GM12878 (cell line): ENCODE measurements at regions not wholly inside any gene's neighbourhood (a gene's known extent, or its start where the extent isn't known, plus 50 kb on each side); places are given as distances from the start of the nearest gene placed in this dataset.

Experiments used
- ATAC-seq: fragments of 200-7000 bp; cut with Tn5 transposase; 3 replicates; pipeline ENCODE4 v1.9.1; 2020; ENCODE audit warnings: mild to moderate bottlenecking, moderate library complexity
- BruUV-seq: library from RNA; stranded (reverse); fragments of 400-500 nt; replicated peaks from 2 replicates; lab custom pipeline; 2021; lab: Mats Ljungman, UMichigan
- CTCF ChIA-PET: fragments of 300-600 bp; sonication (Branson Sonifier 250); formaldehyde crosslinking; extraction: SDS; loops from one replicate; lab custom pipeline; 2021; ENCODE audit warnings: inconsistent platforms; lab: Yijun Ruan, JAX
- POLR2A ChIA-PET: fragments of 350-600 bp; formaldehyde crosslinking; extraction: SDS; loops from one replicate; lab custom pipeline; 2021; ENCODE audit warnings: inconsistent platforms; lab: Charles Lee
- RAD21 ChIA-PET: fragments of 300-600 bp; sonication (Branson Sonifier 250); formaldehyde crosslinking; loops from one replicate; lab custom pipeline; 2023; ENCODE audit warnings: antibody characterized with exemption; ENCODE audit not compliant: unreplicated experiment; lab: Charles Lee
- SMC1A ChIA-PET: fragments of 300-600 bp; sonication (Branson Sonifier 250); formaldehyde crosslinking; loops from one replicate; lab custom pipeline; 2023; ENCODE audit not compliant: unreplicated experiment, uncharacterized antibody; lab: Charles Lee
- DNase-seq: peaks from one replicate; pipeline ENCODE4 v3.0.0-alpha.2; 2011; ENCODE audit warnings: low read depth, low spot score
- FAIRE-seq: peaks from 3 replicates; lab custom pipeline; 2011; peaks lifted over from hg19 to GRCh38; lab: Jason Lieb, UNC
- H2AFZ ChIP-seq: 2 replicates; pipeline ENCODE4 v1.6.0; 2011; ENCODE audit warnings: low read depth, low read length, control low read depth; ENCODE audit not compliant: control insufficient read depth
- H3K27ac ChIP-seq: 2 replicates; pipeline ENCODE4 v1.5.1; 2011; ENCODE audit warnings: control low read depth; ENCODE audit not compliant: control insufficient read depth, insufficient read depth
- H3K27me3 ChIP-seq, 2 experiments: replicated peaks in 1 of 2; 2 replicates each; pipeline versions ENCODE4 v1.6.0 to v1.6.1; 2011; ENCODE audit warnings: low read length in 1 of 2; ENCODE audit not compliant: control insufficient read depth in 2 of 2, insufficient read depth in 2 of 2
- H3K36me3 ChIP-seq, 2 experiments: 2 replicates each; pipeline ENCODE4 v1.5.1; 2011; ENCODE audit warnings: low read length in 1 of 2; ENCODE audit not compliant: control insufficient read depth in 2 of 2, insufficient read depth in 2 of 2
- H3K4me1 ChIP-seq: 2 replicates; pipeline ENCODE4 v1.6.1; 2011; ENCODE audit warnings: mild to moderate bottlenecking, low read length, moderate library complexity, mixed read lengths; ENCODE audit not compliant: control insufficient read depth, insufficient read depth
- H3K4me2 ChIP-seq: 2 replicates; pipeline ENCODE4 v1.6.0; 2011; ENCODE audit warnings: control low read depth; ENCODE audit not compliant: control insufficient read depth, insufficient read depth
- H3K4me3 ChIP-seq: fragments of 200-600 bp; sonication (generic); 2 replicates; pipeline ENCODE4 v1.5.1; 2016
- H3K79me2 ChIP-seq: 2 replicates; pipeline ENCODE4 v1.6.0; 2011; ENCODE audit warnings: low read length; ENCODE audit not compliant: control insufficient read depth, insufficient read depth
- H3K9ac ChIP-seq: 2 replicates; pipeline ENCODE4 v1.8.0; 2011; ENCODE audit warnings: low read length, control low read depth, mixed read lengths; ENCODE audit not compliant: control insufficient read depth, insufficient read depth
- H3K9me3 ChIP-seq: replicated peaks from 3 replicates; pipeline ENCODE4 v1.5.1; 2011; ENCODE audit warnings: mild to moderate bottlenecking, low read length; ENCODE audit not compliant: control insufficient read depth, insufficient read depth
- H4K20me1 ChIP-seq: 2 replicates; pipeline ENCODE4 v1.6.0; 2011; ENCODE audit not compliant: control insufficient read depth, insufficient read depth
- CHD2 ChIP-seq: IDR thresholded peaks from 2 replicates; pipeline ENCODE4 v1.6.1; 2011; ENCODE audit warnings: low read depth, low read length, improper control_type of control experiment, borderline replicate concordance
- EZH2 ChIP-seq: IDR thresholded peaks from 2 replicates; pipeline ENCODE4 v1.6.1; 2012; ENCODE audit warnings: low read depth, mild to moderate bottlenecking, control low read depth, inconsistent platforms, low read length, borderline replicate concordance; ENCODE audit not compliant: control insufficient read depth
- HDAC2 ChIP-seq: fragments of 200-600 bp; sonication (generic); IDR thresholded peaks from 2 replicates; pipeline ENCODE4 v1.6.1; 2017
- JUND ChIP-seq: IDR thresholded peaks from 2 replicates; pipeline ENCODE4 v1.6.1; 2012; ENCODE audit warnings: low read depth, mild to moderate bottlenecking, low read length, improper control_type of control experiment, moderate library complexity
- MXI1 ChIP-seq: fragments of 150-350 bp; IDR thresholded peaks from 2 replicates; pipeline ENCODE4 v1.6.1; 2011; ENCODE audit warnings: low read depth, mild to moderate bottlenecking, inconsistent platforms, low read length, improper control_type of control experiment
- SIN3A ChIP-seq: IDR thresholded peaks from 2 replicates; pipeline ENCODE4 v1.6.1; 2012; ENCODE audit warnings: low read depth, low read length, improper control_type of control experiment
- in situ Hi-C: fragments of 300-500 bp; cut with MboI; formaldehyde crosslinking; loops from 9 replicates; pipeline ENCODE4 v1.14.3; 2018; ENCODE audit warnings: mixed read lengths
- intact Hi-C: fragments of 100-400 bp; cut with micrococcal nuclease; formaldehyde crosslinking; loops from one replicate; pipeline ENCODE4 v1.14.2; 2022; ENCODE audit not compliant: unreplicated experiment
- TF ChIP-seq, protein P1 (sequence below): fragments of 150-350 bp; IDR thresholded peaks from 2 replicates; pipeline ENCODE4 v1.6.1; 2014; ENCODE audit warnings: mild to moderate bottlenecking, low read depth, low read length
- TF ChIP-seq, protein P2 (sequence below): fragments of 450-650 bp; IDR thresholded peaks from 2 replicates; pipeline ENCODE4 v1.6.1; 2017; ENCODE audit warnings: borderline replicate concordance
- TF ChIP-seq, protein P3 (sequence below): fragments of 450-650 bp; IDR thresholded peaks from 2 replicates; pipeline ENCODE4 v1.6.1; 2017; ENCODE audit warnings: mild to moderate bottlenecking
- TF ChIP-seq, protein P4 (sequence below): IDR thresholded peaks from 2 replicates; pipeline ENCODE4 v1.6.1; 2011; ENCODE audit warnings: mild to moderate bottlenecking, low read depth, low read length, moderate library complexity; ENCODE audit not compliant: insufficient replicate concordance
- TF ChIP-seq, protein P5 (sequence below): fragments of 450-650 bp; IDR thresholded peaks from 2 replicates; pipeline ENCODE4 v1.6.1; 2016; ENCODE audit warnings: mild to moderate bottlenecking
- TF ChIP-seq, protein P6 (sequence below): IDR thresholded peaks from 2 replicates; pipeline ENCODE4 v1.6.1; 2012; ENCODE audit warnings: low read depth, low read length, improper control_type of control experiment
- TF ChIP-seq, protein P7 (sequence below): fragments of 450-650 bp; IDR thresholded peaks from 2 replicates; pipeline ENCODE4 v1.6.1; 2017; ENCODE audit warnings: antibody characterized with exemption, mild to moderate bottlenecking, moderate library complexity

DNA sequence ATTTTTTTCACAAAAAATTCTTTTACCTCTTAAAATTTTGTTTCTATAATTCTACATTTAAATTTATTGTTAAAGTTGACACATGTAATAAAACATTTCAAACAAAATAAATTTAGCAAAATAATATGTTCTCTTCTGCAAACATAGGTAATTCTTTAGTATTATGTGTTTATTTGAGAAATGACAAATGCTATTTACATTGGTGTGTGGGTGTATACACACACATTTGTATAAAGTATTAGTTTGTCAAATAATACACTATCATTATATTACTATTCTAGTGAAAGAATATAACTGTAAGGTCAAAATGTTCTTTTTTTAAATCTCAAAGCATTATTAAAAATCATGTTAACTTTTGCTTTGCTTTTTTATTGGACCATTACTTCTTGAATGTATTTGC, 1370.6 kb downstream of the SI start:
- Histone ChIP-seq H3K36me3 (no peaks in the 10 kb centered on the region), H3K79me2 (no peaks in the 10 kb centered on the region), H3K4me3 (no peak overlapping the region), H4K20me1 (no peaks in the 10 kb centered on the region), H2AFZ (no peak overlapping the region), H3K27me3 (no peaks in the 10 kb centered on the region), H3K4me1 (no peaks in the 10 kb centered on the region), H3K9me3 (no peaks in the 10 kb centered on the region), H3K9ac (no peak overlapping the region), H3K27ac (no peak overlapping the region), H3K4me2 (no peak overlapping the region)
- FAIRE-seq (no peak), ATAC-seq (no peak), DNase-seq (no peak)
- BruUV-seq: no TSS peak
- intact Hi-C loops: no loop called here
- in situ Hi-C loops: no loop called here
- POLR2A ChIA-PET: no interaction called here
- CTCF ChIA-PET: no interaction called here
- RAD21 ChIA-PET: no interaction called here
- SMC1A ChIA-PET: no interaction called here
- TF ChIP-seq, protein P1, sequence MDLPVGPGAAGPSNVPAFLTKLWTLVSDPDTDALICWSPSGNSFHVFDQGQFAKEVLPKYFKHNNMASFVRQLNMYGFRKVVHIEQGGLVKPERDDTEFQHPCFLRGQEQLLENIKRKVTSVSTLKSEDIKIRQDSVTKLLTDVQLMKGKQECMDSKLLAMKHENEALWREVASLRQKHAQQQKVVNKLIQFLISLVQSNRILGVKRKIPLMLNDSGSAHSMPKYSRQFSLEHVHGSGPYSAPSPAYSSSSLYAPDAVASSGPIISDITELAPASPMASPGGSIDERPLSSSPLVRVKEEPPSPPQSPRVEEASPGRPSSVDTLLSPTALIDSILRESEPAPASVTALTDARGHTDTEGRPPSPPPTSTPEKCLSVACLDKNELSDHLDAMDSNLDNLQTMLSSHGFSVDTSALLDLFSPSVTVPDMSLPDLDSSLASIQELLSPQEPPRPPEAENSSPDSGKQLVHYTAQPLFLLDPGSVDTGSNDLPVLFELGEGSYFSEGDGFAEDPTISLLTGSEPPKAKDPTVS: no peak
- TF ChIP-seq MXI1 (no peak), HDAC2 (no peak), JUND (no peak), EZH2 (no peak), CHD2 (no peak), SIN3A (no peak)
- TF ChIP-seq, protein P2, sequence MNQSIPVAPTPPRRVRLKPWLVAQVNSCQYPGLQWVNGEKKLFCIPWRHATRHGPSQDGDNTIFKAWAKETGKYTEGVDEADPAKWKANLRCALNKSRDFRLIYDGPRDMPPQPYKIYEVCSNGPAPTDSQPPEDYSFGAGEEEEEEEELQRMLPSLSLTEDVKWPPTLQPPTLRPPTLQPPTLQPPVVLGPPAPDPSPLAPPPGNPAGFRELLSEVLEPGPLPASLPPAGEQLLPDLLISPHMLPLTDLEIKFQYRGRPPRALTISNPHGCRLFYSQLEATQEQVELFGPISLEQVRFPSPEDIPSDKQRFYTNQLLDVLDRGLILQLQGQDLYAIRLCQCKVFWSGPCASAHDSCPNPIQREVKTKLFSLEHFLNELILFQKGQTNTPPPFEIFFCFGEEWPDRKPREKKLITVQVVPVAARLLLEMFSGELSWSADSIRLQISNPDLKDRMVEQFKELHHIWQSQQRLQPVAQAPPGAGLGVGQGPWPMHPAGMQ: no peak
- TF ChIP-seq, protein P3, sequence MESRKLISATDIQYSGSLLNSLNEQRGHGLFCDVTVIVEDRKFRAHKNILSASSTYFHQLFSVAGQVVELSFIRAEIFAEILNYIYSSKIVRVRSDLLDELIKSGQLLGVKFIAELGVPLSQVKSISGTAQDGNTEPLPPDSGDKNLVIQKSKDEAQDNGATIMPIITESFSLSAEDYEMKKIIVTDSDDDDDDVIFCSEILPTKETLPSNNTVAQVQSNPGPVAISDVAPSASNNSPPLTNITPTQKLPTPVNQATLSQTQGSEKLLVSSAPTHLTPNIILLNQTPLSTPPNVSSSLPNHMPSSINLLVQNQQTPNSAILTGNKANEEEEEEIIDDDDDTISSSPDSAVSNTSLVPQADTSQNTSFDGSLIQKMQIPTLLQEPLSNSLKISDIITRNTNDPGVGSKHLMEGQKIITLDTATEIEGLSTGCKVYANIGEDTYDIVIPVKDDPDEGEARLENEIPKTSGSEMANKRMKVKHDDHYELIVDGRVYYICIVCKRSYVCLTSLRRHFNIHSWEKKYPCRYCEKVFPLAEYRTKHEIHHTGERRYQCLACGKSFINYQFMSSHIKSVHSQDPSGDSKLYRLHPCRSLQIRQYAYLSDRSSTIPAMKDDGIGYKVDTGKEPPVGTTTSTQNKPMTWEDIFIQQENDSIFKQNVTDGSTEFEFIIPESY: no peak
- TF ChIP-seq, protein P4, sequence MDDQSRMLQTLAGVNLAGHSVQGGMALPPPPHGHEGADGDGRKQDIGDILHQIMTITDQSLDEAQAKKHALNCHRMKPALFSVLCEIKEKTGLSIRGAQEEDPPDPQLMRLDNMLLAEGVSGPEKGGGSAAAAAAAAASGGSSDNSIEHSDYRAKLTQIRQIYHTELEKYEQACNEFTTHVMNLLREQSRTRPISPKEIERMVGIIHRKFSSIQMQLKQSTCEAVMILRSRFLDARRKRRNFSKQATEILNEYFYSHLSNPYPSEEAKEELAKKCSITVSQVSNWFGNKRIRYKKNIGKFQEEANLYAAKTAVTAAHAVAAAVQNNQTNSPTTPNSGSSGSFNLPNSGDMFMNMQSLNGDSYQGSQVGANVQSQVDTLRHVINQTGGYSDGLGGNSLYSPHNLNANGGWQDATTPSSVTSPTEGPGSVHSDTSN: no peak
- TF ChIP-seq, protein P5, sequence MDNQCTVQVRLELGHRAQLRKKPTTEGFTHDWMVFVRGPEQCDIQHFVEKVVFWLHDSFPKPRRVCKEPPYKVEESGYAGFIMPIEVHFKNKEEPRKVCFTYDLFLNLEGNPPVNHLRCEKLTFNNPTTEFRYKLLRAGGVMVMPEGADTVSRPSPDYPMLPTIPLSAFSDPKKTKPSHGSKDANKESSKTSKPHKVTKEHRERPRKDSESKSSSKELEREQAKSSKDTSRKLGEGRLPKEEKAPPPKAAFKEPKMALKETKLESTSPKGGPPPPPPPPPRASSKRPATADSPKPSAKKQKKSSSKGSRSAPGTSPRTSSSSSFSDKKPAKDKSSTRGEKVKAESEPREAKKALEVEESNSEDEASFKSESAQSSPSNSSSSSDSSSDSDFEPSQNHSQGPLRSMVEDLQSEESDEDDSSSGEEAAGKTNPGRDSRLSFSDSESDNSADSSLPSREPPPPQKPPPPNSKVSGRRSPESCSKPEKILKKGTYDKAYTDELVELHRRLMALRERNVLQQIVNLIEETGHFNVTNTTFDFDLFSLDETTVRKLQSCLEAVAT: no peak
- TF ChIP-seq, protein P6, sequence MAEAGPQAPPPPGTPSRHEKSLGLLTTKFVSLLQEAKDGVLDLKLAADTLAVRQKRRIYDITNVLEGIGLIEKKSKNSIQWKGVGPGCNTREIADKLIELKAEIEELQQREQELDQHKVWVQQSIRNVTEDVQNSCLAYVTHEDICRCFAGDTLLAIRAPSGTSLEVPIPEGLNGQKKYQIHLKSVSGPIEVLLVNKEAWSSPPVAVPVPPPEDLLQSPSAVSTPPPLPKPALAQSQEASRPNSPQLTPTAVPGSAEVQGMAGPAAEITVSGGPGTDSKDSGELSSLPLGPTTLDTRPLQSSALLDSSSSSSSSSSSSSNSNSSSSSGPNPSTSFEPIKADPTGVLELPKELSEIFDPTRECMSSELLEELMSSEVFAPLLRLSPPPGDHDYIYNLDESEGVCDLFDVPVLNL: no peak
- TF ChIP-seq, protein P7, sequence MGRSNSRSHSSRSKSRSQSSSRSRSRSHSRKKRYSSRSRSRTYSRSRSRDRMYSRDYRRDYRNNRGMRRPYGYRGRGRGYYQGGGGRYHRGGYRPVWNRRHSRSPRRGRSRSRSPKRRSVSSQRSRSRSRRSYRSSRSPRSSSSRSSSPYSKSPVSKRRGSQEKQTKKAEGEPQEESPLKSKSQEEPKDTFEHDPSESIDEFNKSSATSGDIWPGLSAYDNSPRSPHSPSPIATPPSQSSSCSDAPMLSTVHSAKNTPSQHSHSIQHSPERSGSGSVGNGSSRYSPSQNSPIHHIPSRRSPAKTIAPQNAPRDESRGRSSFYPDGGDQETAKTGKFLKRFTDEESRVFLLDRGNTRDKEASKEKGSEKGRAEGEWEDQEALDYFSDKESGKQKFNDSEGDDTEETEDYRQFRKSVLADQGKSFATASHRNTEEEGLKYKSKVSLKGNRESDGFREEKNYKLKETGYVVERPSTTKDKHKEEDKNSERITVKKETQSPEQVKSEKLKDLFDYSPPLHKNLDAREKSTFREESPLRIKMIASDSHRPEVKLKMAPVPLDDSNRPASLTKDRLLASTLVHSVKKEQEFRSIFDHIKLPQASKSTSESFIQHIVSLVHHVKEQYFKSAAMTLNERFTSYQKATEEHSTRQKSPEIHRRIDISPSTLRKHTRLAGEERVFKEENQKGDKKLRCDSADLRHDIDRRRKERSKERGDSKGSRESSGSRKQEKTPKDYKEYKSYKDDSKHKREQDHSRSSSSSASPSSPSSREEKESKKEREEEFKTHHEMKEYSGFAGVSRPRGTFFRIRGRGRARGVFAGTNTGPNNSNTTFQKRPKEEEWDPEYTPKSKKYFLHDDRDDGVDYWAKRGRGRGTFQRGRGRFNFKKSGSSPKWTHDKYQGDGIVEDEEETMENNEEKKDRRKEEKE: no peak
